OCI-M1 (cell line): ENCODE measurements at regions not wholly inside any gene's neighbourhood (a gene's known extent, or its start where the extent isn't known, plus 50 kb on each side); places are given as distances from the start of the nearest gene placed in this dataset.

ENCODE experiments used
- DNase-seq: peaks from one replicate; lab custom pipeline; 2025; lab: John Stamatoyannopoulos, UW

DNA sequence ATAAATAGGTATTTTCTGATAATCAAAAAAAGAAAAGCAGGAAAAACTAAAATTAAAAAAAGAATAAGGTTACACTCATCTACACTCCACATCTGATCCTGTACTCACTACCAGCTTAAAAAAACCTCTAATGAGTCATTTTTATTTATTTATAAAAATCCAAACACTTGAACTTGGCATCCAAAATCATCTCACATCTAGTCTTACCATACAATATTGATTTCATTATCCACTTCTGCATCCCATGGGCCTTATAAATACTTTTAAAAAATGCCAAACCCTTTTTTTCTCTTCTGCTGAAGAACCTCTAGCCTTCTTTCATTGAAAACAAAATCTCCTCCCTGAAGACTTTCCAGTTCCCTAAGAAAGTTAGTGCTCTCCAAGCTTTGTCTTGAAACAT, 109.7 kb downstream of the TMTC3 start:
- DNase-seq, result no peak

DNA sequence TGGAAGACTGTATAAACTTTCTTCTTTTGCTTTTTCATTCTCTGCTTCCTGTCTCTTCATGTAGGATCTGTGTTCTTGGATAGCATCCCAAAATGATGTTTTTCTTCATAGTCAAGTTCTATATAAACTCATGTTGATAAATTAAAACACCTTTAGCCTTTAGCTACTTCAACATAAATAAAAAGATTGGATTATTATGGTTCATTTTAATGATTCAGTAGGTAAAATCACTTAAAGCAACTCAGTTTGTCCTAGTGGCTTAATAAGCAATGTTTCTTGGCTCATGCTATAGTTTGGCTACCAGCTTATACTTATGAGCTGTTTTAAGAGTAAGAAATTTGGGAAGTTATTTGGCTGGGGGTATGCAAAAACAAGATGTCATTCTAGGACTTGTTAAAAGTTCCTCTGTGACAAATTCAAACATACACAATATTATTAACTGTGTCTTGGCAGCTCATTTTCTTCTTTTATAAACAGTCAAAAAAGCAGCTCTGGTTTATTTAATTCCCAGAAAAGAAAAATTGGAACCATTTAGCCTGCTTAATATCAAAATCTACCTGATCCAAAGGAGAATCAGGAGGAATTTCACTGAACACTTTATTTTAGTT, 111.4 kb downstream of the TMTC3 start:
- DNase-seq, result no peak

DNA sequence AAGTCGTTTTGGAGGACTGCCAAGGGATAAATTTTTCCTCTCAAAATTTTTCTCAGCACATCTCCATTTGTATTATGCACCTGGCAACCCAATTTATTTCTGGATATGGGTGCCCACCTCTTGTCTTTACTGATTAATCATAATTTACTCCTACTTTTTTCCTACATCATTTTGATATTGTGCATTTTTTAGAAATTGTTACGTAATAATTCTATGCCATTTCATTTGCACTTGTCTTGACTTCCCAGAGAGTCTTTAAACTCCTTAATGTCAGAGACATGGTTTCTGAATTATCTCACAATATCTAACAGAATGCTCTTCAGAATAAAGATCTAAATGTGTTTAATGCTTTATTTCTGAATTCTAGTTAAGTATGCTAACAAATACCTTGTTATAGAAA, 113.1 kb downstream of the TMTC3 start:
- no peak for DNase-seq

DNA sequence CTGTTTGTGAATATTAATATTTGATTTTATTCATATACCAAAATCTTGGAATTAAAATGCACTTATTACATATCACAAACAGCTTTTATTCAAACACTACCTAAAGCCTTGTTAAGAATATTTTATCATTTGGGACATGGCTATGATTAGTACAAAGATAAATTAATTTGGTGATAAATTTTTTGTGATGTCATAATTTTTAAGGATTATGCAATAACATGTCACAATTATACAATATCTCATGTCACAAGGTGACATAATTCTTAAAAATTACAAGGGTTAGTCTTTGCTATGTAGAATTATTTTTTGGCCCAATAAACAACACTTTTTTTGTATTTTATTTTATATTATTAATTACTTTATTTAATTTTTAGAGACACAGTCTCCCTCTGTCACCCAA, 113.7 kb downstream of the TMTC3 start:
- DNase-seq, result no peak

DNA sequence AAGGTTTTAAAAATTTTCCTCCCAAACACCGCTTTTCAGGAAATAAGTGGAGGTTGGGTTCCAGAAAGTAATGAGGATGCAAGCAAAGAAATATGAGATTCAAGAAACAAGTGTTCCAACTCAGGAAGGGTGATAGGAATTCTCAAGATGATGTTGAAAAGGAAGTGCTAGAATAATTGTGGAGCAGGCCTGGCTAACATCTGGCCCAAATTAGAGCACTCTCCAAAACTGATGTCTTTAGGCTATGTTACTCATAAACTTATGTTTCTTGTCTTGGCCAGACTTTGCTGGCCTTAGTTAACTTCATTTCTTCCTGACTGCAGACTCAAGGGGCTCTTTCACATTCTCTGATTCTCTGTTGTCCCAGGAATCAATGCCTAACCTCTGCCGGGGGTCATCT, 116.3 kb downstream of the TMTC3 start:
- DNase-seq, result no peak

DNA sequence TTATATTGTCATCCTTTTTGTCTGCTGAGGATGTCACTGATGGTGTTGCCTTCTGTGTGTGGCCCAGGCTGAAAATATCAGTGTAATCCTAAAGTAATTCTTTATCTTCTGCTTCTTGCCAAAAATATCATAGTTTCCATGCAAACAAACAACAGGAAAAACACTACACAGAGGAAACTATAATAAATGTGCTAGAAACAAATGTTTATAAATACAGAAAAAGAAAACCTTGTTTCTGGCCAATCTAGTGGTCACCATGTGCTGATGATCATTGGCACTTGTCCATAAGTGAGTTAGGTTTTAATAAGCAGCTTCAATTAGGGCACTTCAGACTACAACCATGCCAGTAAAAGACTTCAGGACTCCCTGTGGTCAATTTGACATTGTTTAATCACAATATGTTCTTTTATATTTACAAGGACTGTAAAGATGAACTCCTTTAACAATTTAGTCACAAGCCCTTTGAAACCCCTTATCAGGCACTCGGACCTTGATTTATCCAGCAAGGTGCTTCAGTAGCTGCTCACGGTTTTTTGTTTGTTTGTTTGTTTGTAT, 124.8 kb downstream of the TMTC3 start:
- DNase-seq, result no peak

DNA sequence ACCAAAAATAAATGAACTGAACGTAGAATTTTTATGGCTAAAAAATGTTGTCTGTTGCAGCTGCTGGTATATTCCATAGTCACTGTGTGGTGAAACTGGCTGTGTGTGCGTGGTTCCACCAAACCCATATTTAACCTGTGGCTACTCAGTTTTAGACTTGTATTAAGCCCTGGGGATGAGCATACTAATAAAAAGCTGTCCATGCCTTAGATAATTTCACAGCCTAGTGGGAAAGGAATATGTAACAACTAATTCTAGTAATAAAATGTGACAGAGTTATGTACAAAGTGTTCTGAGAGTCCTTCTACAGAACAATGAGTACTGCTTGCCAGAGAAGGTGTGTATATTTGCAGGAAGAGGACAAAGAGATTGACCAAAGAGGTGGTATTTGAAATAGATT, 125.5 kb downstream of the TMTC3 start:
- DNase-seq, result no peak

DNA sequence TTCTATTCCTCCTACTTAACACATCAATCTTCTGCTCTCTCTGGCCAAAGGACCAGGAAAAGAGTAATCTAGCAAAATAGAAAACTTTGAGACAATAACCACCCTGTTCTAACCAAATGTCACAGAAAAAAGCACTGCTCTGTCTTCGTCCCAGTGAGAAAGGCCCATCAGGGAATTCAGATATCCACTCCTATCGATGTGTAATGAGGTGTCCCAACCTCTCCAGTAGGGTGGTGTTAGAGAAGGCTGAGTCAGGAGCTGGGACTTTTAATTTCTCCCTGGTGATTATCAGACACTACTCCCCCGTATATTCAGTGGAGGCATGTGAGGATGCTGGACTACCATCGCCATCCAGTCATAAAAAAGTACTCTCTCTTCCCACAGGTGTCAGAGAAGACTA, 130.3 kb downstream of the TMTC3 start:
- DNase-seq, result no peak

DNA sequence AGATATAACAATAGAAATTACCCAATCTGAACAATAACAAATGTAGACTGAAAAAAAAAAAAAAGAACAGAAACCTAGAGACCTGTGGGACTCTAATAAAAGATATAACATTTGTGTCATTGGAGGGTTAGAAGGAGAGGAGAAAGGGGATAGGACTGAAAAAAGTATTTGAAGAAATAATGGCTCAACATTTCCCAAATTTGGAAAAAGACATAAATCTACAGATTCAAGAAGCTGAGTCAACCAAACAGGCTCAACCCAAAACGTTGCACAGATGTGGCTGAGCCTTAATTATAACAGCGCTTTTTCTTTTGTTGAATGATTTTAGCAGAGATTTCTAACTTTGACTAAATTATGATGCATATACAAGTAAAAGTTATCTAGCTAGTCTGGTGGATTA, 131.3 kb downstream of the TMTC3 start:
- no peak for DNase-seq

DNA sequence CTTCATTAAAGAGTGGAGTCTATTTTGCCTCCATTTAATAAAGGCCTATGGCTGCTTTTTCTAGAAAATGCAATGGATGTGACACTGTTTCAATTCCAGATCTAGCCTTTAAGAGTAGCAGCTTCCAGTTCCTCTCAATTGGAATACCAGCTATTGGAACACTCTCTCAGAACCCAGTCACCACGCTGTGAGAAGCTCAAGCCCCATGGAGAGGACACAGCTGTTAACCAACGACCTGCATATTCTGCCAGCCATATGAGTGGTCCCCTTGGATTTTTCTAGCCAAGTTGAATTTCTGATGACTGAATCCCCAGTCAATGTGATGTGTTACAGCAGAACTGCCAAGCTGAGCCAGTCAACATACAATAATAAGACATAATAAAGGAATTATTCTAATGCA, 131.8 kb downstream of the TMTC3 start:
- no peak for DNase-seq

DNA sequence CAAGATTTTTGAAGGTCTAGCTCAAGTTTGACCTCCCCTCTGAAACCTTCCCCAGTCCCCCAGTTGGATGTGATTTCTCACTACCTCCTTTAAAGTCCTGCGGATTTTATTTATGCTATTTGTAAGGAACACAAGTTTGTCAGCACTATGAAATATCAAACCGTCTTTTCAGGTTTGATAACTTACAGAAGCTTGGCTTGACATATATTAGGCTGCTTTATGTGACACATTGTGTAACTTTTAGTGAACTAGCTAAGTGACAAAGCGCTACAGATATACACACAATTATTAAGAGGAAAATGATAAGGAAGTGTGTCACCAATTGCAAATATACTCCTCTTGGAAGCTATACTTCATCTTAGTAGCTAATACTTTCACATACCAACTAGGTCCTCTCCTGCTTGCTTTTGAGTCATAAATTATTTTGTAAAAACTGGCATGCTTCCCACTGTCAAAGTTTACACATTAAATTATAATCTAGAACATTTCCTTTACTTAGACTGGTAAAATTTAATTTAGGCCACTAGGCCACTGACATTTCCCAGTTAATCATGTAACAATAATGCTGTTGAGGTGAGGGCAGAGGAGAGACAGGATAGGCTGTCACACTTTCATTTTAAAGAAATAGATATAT, 149.5 kb downstream of the TMTC3 start:
- no peak for DNase-seq

DNA sequence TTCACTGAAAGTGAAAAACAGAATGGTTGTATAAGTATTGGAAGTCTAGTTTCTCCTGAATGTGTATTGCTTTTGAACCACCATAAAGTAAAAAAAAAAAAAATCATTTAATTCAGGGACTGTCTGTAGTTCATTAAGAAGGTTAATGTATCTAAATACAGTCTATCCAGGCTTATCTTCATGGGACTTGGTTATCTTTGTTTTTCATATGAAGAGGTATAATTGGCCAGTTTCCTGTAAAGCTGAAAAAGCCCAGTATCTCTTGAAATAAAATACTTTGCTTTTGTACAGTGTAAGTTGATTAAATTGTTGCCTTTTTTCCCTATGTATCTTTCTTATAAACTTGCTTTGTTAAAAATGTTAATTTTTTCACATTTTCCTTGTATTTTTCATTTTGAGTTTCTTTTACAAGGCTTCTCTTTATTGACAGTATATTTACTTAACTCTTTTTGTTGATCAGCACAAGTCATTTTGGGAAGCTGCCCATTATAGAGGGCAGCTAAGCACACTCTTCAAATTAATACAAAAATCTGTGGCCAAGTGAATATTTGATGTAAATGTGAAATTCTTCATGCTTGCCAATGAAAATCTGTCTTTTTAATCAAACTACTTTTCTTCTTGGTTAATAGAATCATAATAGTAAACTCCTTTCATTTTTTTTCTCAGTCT, 156.0 kb downstream of the TMTC3 start:
- DNase-seq, result peak; percentile 52

DNA sequence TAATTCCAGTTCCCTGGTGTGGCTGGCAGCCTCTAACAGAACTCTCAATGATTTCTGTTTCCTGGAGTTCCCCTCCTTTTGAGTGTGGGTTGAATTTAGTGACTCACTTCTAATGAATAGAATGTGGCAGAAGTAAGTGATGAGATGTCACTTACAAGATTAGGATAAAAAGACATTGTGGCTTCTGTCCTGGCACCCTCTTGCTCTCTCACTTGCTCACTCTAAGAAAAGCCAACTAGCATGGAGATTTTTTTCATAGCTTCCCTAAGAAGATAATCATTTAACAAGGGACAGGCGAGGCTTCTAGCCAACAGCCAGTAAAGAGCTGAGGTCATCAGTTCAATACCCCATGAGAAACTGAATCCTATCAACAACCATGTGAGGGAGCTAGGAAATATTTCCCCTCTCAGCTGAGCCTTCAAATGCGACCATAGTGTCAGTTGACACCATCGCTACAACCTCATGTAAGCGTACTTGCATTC, 156.7 kb downstream of the TMTC3 start:
- DNase-seq, result peak; percentile 84

DNA sequence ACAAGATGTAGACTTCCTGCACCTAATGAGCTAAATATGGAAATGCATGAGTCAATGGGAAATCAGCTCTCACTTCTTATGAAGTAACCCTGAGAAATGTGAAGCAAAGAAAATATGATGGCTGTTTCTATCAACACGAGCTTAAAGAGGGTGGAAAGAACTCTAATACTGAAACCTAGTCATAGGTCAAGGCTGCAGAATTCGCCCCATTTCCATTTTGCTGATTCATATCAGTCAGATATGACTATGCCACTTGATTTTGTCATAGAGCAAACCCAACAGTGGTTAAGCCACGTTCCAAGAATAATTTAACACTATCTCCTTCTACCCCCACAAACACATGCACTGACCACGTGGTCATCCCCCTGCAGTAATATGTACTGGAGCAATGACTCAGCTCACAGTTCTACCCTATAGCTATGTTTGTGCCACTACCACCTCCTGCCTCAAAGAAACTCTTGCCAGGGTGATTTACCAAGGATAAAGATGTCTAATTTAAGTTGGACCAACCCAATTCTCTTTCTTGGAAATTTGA, 157.5 kb downstream of the TMTC3 start:
- DNase-seq, result peak; percentile 95

DNA sequence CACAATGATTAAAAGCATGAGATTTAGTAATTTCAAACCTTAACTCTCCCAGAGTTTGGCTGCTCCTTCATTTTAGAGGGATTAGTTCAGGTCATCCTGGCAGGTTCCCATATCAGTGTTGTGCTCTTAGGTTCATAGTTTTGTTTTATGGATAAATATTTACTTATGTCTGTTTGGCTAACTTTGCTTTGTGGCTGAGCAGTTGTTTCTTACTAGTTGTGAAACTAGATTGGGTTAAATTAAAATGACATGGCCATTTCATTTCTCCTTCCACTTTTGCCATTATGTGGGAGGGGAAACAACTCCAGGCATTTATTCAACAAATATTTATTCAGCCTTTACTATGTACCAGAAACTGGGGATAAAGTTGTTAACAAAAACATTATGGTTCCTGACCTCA, 158.8 kb downstream of the TMTC3 start:
- peak; percentile 23 for DNase-seq

DNA sequence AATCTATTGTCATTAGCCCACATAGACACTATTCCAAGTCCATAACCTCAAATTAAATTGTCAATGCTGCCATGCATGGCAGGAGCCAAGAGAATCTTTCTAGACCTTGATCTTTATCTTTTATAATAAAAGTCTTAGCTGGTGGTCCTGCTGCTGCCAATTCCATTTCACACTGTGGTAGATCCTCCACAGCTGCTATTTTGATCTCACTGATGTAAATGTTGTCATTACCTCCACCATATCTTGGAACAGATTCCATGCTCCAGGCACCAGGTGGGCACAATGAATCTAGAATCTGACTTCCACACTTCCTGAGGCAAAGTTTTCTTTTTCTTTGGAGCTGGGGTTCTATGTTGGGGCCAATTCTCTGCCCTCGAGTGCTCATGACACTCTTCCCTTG, 161.2 kb downstream of the TMTC3 start:
- DNase-seq, result no peak

DNA sequence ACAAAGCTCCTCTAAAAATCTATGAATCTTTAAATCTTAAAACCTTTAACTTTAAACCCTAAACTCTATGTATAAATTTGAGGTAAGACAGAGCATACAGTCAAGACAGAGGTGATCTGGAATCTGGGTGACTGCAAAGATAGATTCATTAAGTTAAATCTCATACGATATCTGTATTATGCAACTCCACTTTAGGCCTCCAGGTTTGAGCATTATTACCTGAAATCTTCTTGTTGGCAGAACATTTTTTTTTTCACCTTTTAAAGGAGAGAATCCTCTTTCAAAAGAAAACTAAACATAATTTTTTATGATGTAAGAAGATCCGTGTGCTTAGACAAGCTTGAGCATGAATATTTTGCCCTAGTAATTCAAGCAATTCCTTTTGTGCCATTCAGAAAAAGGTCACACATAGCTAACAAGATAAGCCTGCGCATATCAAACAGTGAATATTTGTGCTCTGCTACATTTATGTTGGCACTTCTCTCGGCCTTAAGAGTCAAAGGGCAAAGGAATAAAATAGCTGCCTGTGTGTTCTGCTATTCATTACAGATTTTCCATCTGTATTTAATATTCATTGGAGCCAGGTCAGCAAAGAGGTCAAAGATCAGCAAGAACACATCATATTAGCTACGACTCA, 163.3 kb downstream of the TMTC3 start:
- DNase-seq, result no peak

DNA sequence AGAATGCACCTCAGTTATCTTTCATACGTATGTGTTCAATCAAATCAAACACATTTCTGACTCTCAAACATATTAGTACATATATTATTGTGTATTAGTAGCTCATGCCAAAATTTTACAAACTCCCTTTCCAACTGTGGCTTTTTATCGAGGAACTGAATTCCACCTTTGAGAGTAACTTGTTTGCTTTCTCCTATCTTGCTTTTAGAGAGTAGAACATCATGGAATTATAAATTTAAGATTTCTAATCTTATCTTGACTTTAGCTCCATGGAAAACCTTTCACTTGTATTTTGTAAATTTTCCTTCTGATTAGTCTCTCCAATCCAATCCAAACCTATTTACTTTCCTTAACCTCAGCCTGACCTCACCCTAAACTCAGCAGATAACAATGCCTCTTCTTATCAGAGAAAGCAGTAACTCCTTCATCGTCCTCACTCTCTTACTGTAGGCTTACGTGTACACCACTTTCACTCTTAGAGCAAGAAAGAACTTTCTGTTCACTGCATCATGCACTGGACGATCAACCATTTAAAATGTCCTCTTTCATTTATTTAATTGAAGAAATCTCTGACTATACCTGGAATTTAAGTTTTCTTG, 164.5 kb downstream of the TMTC3 start:
- peak; percentile 84 for DNase-seq

DNA sequence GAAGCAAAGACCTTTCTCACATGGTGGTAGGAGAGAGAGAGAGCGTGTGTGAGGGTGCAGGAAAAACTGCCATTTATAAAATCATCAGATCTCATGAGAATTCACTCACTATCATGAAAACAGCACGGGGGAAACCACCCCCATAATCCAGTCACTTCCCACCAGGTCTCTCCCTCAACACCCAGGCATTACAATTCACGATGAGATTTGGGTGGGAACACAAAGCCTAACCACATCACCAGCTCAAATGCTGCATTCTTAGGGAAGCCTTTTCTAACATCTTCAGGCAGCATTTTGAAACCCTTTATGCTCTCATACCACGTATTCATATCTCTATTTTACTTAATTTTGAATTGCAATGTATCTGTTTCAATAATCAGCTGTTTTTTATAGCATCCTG, 165.9 kb downstream of the TMTC3 start:
- no peak for DNase-seq

DNA sequence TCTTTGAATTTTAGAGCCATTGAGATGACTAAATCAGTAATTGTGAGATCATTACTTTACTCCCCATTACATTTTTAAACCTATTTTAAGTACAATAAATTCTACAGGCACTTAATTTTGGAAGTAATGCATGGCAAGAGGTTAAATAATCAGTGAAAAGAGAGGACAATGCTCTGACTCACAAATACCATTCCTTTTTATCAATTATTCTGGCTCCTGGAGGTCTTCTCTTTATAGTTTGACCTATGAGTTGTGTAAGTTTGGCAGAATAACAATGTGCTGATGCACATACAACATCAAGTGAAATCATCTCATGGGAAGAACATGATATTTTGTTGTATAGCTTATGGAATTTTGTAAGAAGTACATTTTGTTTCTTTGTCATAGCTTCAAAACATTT, 166.7 kb downstream of the TMTC3 start:
- DNase-seq, result no peak

DNA sequence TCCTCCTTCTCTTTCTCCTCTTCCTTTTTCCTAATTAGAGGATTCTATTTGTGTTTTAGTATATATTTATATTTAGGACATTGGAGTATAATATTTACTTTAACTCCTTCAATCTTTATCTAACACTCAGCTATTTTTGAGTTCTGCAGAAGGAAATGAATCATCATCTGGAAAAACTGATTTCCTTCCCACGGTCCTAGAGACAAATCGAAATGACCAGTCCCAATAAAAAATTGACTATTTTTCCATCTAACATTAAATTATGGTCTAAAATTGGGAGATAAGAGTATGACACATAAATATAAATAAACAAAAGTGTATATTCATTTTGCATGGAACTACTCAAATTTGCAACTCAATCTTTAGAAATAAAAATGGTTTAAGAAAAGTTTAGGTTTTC, 167.4 kb downstream of the TMTC3 start:
- DNase-seq, result no peak

DNA sequence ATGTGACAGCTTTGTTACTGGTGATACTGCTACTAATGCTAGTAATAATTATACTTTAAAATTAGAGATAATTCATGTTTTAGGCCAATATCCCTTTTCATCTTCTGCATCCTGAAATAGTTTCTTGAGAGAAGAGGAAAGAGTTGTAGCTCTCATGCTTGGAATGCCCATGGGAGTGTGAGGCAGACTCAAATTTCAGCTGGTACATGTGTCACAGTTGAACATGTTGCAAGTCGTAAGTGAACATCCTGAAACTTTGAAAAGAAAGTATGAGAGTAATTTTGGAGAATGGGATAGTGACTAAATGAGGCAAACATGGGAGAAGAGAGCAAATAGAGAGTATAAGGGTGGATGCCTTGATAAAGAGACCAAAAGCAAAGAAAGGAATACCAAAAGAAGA, 168.0 kb downstream of the TMTC3 start:
- DNase-seq, result no peak
